ENCODE measurements at regions not wholly inside any gene's neighbourhood (a gene's known extent, or its start where the extent isn't known, plus 50 kb on each side); places are given as distances from the start of the nearest gene placed in this dataset.

DNA sequence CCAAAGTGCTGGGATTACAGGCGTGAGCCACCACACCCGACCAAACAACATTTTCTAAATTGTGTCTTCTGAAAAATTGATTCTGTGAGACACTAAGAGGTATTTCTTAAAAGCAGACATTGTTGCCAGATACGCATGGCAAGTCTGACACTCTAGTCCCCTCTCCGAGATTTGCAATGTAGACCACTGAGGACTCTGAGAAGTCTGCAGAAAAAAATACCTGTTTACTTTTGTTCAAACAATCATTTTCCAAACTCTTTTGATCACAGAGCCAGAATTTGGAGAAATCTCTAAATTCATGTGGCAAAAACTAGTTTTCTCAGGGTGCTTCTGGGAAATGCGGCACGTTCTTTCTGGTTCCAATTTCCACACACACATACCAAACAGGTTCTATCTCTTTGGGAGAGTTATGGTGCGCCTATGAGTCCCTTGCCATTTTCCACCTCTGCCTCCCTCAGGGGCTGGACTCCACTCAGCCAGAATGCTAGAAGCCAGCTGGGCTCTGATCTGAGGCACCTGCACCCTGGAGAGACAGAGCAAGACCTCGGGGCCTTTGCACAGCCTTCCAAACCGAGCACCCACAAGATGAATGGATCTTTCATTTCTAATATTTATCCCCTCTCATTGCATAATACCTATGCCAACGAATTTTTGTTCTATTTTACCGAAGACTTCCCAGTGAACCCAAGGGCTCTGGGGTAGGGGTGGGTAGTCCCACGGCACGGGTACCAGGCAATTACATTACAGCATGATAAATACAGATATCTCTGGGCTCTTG lies 152.7 kb downstream of the MYCN start:
- H3K4ac ChIP-seq (replicated peaks; ENCODE audit: insufficient read length, low read depth, low read length), result no peak overlapping the region
- H4K8ac ChIP-seq (ENCODE audit: extremely low read depth, insufficient read depth, low read length), result no peak overlapping the region
- no peaks in the 10 kb centered on the region for H3K79me2 ChIP-seq (ENCODE audit: control insufficient read depth in 1 of 2, insufficient read depth in 2 of 2, low read length in 2 of 2)
- no peak overlapping the region for H2BK15ac ChIP-seq (ENCODE audit: low read length)
- H3K23me2 ChIP-seq (ENCODE audit: low read depth, low read length), result no peaks in the 10 kb centered on the region
- POLR2A ChIA-PET (ENCODE audit: partially characterized antibody), result no interaction called here
- H3K9me3 ChIP-seq (ENCODE audit: insufficient read depth in 2 of 2, low read depth in 1 of 2, low read length in 1 of 2), result no peaks in the 10 kb centered on the region
- no peak for DNase-seq (ENCODE audit: low read depth in 1 of 2, low spot score in 2 of 2)
- FAIRE-seq, result no peak
- H3K9ac ChIP-seq (replicated peaks in 1 of 4; ENCODE audit: extremely low read depth in 1 of 4, low read depth in 3 of 4, low read length in 3 of 4), result no peak overlapping the region
- WGBS, 2 experiments (ENCODE audit: extremely low coverage in 1 of 2, insufficient coverage in 1 of 2, insufficient read length in 1 of 2, insufficient replicate concordance in 2 of 2, low coverage in 1 of 2, low lambda C conversion rate in 2 of 2, missing lambda C conversion rate in 1 of 2), result 92% methylated on average over 13 of the region's 13 CpGs; no CpG with 5 or more reads in 1 of the 2 experiments
- no peaks in the 10 kb centered on the region for H3K27me3 ChIP-seq (replicated peaks in 1 of 4; ENCODE audit: control insufficient read depth in 3 of 4, extremely low read depth in 1 of 4, insufficient read depth in 3 of 4, low read length in 3 of 4)
- no peaks in the 10 kb centered on the region for H4K20me1 ChIP-seq (replicated peaks in 1 of 2; ENCODE audit: control insufficient read depth in 1 of 2, insufficient read depth in 2 of 2, low read length in 2 of 2)
- no peak overlapping the region for H3K4me3 ChIP-seq (ENCODE audit: extremely low read depth in 1 of 4, insufficient read depth in 2 of 4, low read depth in 3 of 4, low read length in 4 of 4)
- no peaks in the 10 kb centered on the region; a peak in 1 of 7 replicates for H3K4me1 ChIP-seq (replicated peaks in 1 of 4; ENCODE audit: control insufficient read depth in 3 of 4, insufficient read depth in 4 of 4, low read length in 3 of 4)
- H4K91ac ChIP-seq (replicated peaks; ENCODE audit: insufficient read length, low read length), result no peak overlapping the region
- CTCF ChIA-PET (ENCODE audit: partially characterized antibody), result interaction anchor here (0.6 to 2.1 kb wide), 5 partner anchors 9 to 659 kb away, joined by 3 to 4 read pairs (median 3); no protein-coding TSS in a partner anchor
- no peak overlapping the region for H2BK12ac ChIP-seq (ENCODE audit: low read depth, low read length)
- H3K14ac ChIP-seq (ENCODE audit: insufficient read length), result no peak overlapping the region
- H3K23ac ChIP-seq (ENCODE audit: insufficient read length), result no peak overlapping the region
- H3K79me1 ChIP-seq (ENCODE audit: low read depth, low read length), result no peaks in the 10 kb centered on the region
- no peak overlapping the region for H2BK5ac ChIP-seq (ENCODE audit: low read depth, low read length)
- H2AK5ac ChIP-seq (ENCODE audit: low read depth, low read length), result no peak overlapping the region
- H4K5ac ChIP-seq (ENCODE audit: insufficient read length, low read depth, low read length), result no peak overlapping the region
- TF ChIP-seq BCL11A (IDR thresholded peaks at IDR 0.05; ENCODE audit: low read depth in 2 of 2, low read length in 2 of 2) (no peak), SP4 (IDR thresholded peaks at IDR 0.05; ENCODE audit: low read length) (no peak), KDM1A (IDR thresholded peaks at IDR 0.05; ENCODE audit: borderline replicate concordance, low read length) (no peak), MAFK (IDR thresholded peaks at IDR 0.05; ENCODE audit: low read depth, low read length) (no peak), RBBP5 (IDR thresholded peaks at IDR 0.05; ENCODE audit: borderline replicate concordance, low read depth, low read length) (no peak)
- TF ChIP-seq, protein P1, sequence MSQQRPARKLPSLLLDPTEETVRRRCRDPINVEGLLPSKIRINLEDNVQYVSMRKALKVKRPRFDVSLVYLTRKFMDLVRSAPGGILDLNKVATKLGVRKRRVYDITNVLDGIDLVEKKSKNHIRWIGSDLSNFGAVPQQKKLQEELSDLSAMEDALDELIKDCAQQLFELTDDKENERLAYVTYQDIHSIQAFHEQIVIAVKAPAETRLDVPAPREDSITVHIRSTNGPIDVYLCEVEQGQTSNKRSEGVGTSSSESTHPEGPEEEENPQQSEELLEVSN (IDR thresholded peaks at IDR 0.05), result no peak
- TF ChIP-seq, protein P2, sequence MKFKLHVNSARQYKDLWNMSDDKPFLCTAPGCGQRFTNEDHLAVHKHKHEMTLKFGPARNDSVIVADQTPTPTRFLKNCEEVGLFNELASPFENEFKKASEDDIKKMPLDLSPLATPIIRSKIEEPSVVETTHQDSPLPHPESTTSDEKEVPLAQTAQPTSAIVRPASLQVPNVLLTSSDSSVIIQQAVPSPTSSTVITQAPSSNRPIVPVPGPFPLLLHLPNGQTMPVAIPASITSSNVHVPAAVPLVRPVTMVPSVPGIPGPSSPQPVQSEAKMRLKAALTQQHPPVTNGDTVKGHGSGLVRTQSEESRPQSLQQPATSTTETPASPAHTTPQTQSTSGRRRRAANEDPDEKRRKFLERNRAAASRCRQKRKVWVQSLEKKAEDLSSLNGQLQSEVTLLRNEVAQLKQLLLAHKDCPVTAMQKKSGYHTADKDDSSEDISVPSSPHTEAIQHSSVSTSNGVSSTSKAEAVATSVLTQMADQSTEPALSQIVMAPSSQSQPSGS (IDR thresholded peaks at IDR 0.05; ENCODE audit: low read length), result no peak
- no peaks in the 10 kb centered on the region for H3K36me3 ChIP-seq (ENCODE audit: control insufficient read depth in 2 of 4, insufficient read depth in 4 of 4, low read length in 3 of 4)
- no peak overlapping the region for H3K18ac ChIP-seq (ENCODE audit: extremely low read depth, low read length)
- H2BK120ac ChIP-seq (replicated peaks; ENCODE audit: low read depth, low read length), result no peak overlapping the region
- H3K27ac ChIP-seq (ENCODE audit: low read depth, low read length), result no peak overlapping the region
- H2AFZ ChIP-seq (ENCODE audit: low read length), result no peak overlapping the region
- H2BK20ac ChIP-seq (ENCODE audit: low read length), result no peak overlapping the region
- no peak overlapping the region for H3K4me2 ChIP-seq (ENCODE audit: insufficient read depth in 1 of 2, low read depth in 2 of 2, low read length in 2 of 2)
- H3K56ac ChIP-seq (replicated peaks; ENCODE audit: insufficient read length, low read depth, low read length), result no peak overlapping the region

Data from H1 (cell line).